Cardiac fibroblast (primary cell): ENCODE measurements at regions not wholly inside any gene's neighbourhood (a gene's known extent, or its start where the extent isn't known, plus 50 kb on each side); places are given as distances from the start of the nearest gene placed in this dataset.
A peak's percentile ranks its signal among the peaks of the same experiment; 100 is the strongest.

Experiments
- DNase-seq, 2 donors: peaks; one replicate each; pipeline versions ENCODE4 v3.0.0 to v3.0.0-alpha.2; 2010; ENCODE audit warnings: low read depth in 2 of 2
- H3K4me3 ChIP-seq, 2 donors: replicated peaks in 1 of 2; 1 replicate in 1 of 2; 2 replicates in 1 of 2; pipeline ENCODE4 v1.5.1; 2011; ENCODE audit warnings: low read depth in 2 of 2, low read length in 2 of 2, mild to moderate bottlenecking in 2 of 2, moderate library complexity in 1 of 2
- TF ChIP-seq, protein P1 (sequence below): IDR thresholded peaks from one replicate; pipeline ENCODE4 v1.5.1; 2011; ENCODE audit warnings: low read depth, mild to moderate bottlenecking, low read length, inconsistent platforms

DNA sequence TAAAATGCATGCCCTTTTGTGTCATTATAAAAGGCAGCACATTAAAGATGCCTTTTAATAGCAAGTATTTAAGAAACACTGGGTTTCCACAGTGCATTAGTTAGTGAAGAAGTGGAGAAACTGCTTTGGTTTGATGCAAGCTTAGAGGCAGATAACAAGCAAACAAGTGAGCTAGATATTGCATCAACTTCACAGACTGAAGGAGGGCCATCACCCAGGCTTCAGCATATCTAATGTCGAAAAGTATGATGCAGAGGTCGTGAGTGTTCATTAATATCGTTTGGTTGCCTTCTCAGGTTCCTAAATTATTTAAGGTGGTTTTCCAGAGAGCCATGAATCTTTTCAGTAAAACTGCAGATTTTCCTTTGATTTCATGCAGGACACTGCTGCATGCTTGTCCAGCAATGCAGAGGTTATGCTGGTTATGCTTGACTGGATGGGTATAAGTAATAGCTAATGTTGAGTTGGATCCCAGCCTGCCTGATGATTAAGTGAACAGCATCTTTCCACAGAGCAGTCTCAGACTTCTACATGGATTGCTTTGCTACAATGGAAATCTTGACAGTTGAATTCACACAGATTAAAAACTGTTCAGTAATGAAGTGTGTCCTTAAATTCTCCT lies 69.7 kb upstream of the IPO9 start:
- DNase-seq = peak; percentile 63 to 79
- no peak overlapping the region for H3K4me3 ChIP-seq
- TF ChIP-seq, protein P1, sequence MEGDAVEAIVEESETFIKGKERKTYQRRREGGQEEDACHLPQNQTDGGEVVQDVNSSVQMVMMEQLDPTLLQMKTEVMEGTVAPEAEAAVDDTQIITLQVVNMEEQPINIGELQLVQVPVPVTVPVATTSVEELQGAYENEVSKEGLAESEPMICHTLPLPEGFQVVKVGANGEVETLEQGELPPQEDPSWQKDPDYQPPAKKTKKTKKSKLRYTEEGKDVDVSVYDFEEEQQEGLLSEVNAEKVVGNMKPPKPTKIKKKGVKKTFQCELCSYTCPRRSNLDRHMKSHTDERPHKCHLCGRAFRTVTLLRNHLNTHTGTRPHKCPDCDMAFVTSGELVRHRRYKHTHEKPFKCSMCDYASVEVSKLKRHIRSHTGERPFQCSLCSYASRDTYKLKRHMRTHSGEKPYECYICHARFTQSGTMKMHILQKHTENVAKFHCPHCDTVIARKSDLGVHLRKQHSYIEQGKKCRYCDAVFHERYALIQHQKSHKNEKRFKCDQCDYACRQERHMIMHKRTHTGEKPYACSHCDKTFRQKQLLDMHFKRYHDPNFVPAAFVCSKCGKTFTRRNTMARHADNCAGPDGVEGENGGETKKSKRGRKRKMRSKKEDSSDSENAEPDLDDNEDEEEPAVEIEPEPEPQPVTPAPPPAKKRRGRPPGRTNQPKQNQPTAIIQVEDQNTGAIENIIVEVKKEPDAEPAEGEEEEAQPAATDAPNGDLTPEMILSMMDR = no peak

DNA sequence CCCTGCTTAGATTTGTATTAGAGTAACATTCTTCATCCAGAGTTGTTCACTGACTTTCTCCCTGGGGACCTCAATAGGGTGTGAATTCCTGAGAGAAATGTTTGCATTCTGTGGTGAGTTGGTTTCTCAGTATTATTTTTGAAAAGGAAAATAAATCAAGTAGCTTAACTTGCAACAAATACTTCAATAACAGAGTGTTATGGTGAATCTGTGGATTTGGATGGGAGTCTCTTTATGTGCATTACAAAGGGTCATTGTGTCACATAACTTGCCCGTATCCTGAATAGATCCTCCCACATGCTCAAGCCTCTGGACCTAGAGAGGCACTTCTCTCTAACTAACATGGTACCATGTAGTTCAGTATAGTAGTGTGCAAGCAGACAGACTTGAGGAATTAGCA lies 68.4 kb upstream of the IPO9 start:
- TF ChIP-seq, protein P1 = no peak
- peak; percentile 54 to 80 for DNase-seq
- no peak overlapping the region for H3K4me3 ChIP-seq

DNA sequence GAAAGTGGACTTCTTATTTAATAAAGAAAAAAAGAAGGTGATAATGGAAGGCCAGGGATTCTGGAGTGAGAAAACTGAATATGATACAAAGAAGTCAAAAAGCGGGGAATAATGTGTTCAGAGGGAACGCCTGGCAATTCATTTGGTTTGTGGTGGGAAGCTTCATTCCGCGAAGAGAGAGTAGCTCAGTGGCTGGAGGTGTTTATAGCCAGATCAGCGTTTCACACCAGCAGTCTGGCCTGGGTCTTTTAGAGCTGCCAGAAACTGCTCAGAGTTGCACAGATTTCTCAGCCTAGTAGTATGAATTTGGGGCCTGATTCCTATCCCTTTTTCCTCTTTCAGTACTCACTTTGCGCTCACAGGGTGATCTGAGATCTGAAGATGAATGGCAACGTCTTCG lies 67.8 kb upstream of the IPO9 start:
- TF ChIP-seq, protein P1 = no peak
- DNase-seq = no peak
- no peak overlapping the region for H3K4me3 ChIP-seq

DNA sequence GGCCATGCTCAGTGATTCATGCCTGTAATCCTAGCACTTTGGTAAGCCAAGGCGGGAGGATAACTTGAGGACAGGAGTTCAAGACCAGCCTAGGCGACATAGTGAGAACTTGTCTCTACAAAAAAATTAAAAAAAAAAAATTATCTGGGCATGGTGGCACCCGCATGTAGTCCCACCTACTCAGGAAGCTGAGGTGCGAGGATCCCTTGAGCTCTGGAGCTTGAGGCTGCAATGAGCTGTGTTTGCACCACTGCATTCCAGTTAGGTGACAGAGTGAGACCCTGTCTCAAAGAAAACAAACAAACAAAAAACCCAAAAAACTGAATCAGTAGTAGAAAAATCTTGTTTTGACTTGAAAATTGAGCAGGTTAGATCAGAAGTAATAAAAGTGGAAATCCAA lies 67.1 kb upstream of the IPO9 start:
- TF ChIP-seq, protein P1 = no peak
- no peak overlapping the region for H3K4me3 ChIP-seq
- no peak for DNase-seq

DNA sequence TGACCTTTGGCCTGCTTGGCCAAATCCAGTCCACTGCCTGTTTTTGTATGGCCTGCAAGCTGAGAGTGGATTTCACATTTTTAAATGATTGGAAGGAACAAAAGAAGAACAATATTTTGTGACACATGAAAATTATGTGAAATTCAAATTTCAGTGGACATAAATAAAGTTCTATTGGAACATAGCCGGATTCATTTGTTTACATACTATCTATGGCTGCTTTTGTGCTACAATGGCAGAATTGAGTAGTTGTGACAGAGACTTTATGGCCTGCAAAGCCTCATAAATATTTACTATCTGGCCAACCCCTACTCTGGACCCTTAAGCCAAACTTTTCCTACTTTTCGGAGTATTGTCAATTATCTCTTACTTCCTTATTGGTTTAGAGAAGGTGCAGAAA lies 66.6 kb upstream of the IPO9 start:
- no peak for DNase-seq
- TF ChIP-seq, protein P1 = no peak
- no peak overlapping the region for H3K4me3 ChIP-seq

DNA sequence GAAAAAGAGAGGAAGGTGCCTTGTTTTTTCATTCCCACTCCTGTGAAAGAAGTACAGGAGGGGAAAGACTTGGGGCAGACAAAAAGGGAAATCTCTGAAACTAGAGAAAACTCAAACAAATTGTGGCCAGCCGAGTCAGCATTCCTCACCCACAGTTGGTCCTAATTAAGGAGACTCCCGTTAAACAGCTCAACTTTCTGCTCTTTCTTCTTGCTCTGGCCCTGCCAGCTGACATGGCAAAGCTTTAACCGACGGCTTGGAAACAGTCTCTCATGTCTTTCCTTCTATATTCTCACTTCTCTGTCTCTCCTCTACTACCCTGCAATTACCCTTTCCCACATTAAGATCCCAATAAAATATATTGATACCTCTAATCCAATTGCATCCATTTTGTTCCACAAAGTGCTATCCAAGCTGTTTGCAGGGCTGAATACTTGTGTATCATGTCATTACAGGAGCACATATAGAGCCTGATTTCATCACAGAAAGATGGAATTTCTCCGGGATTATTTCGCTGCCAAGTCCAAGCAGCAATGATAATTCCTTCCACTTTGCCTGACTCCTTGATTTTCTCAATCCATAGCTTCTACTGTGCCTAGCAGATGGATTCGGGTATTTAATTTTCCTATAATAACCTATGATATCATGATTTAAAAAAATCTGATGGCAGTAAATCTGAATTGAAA lies 65.4 kb upstream of the IPO9 start:
- H3K4me3 ChIP-seq = no peak overlapping the region
- peak in 1 of 2 donors; percentile 66 for DNase-seq
- TF ChIP-seq, protein P1 = no peak
